D341Med (cell line): ENCODE measurements at regions not wholly inside any gene's neighbourhood (a gene's known extent, or its start where the extent isn't known, plus 50 kb on each side); places are given as distances from the start of the nearest gene placed in this dataset.

Experiments used
- DNase-seq: peaks from one replicate; pipeline ENCODE4 v3.0.0; 2012; ENCODE audit warnings: low spot score

DNA sequence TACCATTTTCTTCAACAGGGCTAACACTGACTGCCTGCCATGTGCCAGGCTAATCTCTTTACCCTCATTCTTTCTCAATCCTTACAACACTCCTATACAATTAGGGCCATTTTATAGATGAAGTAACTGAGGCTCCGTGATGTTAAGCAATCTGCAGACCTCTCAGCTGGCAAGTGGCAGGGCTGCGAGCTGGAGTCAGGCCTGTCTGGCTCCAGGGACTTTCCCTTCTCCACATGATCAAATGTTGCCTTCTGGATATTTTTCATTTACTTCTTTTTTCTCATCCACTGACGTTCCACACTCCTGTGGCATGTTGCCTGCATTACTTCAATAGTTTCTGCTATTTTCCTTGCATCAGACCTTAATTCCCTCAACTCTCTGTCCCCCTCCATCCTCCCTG is 55.2 kb upstream of the TAGAP start:
- DNase-seq: no peak

GRCh38 chr6:159099276-159099675 is 54.5 kb upstream of the TAGAP start:
- no peak for DNase-seq

DNA sequence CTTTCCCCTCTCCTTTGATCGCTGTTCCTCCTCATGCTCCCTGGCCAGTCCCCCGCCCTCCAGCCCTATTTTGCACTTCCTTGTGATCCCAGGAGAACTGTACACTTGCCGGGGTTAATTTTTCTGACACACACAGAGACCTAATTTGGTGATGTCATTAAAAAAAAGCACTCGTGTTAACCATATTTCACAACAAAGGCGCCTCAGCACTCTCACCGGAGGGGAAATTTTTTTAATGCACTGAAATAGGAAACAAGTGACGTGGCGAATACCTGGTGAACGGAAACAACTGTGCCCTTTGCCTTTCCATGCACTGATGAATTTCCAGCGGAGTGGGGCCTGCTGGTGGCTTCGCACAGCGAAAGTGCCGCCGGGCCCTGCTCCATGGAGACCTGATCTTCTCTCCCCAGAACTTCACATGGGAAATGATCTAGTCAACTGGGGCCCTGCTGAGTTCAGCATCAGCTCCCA is 53.9 kb upstream of the TAGAP start:
- DNase-seq: no peak

DNA sequence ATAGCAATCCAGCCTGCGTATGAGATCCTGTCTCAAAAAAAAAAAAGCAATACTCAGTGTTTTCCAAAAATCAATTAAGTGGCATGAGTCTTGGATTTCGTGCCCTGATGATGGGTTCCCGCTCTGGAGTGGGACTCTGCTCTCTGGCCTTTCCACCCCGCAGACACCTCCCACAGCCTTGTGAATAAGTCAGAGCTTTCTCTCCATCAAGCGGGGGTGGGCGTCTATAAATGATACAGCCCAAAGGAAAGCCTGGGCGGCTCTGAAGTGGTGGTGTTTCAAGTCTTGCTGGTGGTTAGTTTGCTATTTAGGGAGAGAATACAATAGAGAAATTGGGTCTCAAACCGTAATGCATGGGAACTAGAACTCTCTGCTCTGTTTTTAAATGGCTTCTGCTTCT is 52.5 kb upstream of the TAGAP start:
- no peak for DNase-seq

- no peak for DNase-seq
Measured at GRCh38 chr6:159095616-159096015, 50.8 kb upstream of the TAGAP start.

GRCh38 chr6:159094444-159095252 is 49.9 kb upstream of the TAGAP start:
- peak; percentile 61 for DNase-seq
